ENCODE measurements at regions not wholly inside any gene's neighbourhood (a gene's known extent, or its start where the extent isn't known, plus 50 kb on each side); places are given as distances from the start of the nearest gene placed in this dataset.

DNA sequence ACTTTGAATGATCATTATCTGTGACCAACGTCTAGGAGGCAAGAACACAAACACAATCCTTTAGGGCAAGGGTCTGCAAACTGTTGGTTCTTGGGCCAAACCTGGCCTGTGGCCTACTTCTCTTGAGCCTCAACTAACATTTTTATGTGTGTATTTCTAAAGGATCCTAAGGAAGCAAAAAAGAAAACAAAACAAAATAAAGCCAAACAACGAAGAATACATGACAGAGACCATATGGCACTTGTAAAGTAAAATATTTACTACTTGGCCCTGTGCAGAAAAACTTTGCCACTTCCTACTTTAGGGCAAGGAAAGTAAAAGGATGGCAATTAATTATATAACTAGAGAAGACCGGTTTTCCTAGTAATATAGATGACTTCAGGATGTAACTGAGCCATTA, 1056.2 kb downstream of the EPHA7 start:
- no peak overlapping the region for H3K4me3 Mint-ChIP-seq
- H3K27me3 Mint-ChIP-seq (ENCODE audit: low read depth) = no peaks in the 10 kb centered on the region
- no peak for DNase-seq (ENCODE audit: low spot score in 2 of 2, unreplicated experiment in 2 of 2)
- no peaks in the 10 kb centered on the region for H3K36me3 Mint-ChIP-seq
- peaks cover 8% of the 10 kb centered on the region for H3K4me1 Mint-ChIP-seq
- peaks cover 4% of the 10 kb centered on the region for H3K9me3 Mint-ChIP-seq
- H3K27ac Mint-ChIP-seq = peak overlapping the region; percentile 51
- TF ChIP-seq, protein P1, sequence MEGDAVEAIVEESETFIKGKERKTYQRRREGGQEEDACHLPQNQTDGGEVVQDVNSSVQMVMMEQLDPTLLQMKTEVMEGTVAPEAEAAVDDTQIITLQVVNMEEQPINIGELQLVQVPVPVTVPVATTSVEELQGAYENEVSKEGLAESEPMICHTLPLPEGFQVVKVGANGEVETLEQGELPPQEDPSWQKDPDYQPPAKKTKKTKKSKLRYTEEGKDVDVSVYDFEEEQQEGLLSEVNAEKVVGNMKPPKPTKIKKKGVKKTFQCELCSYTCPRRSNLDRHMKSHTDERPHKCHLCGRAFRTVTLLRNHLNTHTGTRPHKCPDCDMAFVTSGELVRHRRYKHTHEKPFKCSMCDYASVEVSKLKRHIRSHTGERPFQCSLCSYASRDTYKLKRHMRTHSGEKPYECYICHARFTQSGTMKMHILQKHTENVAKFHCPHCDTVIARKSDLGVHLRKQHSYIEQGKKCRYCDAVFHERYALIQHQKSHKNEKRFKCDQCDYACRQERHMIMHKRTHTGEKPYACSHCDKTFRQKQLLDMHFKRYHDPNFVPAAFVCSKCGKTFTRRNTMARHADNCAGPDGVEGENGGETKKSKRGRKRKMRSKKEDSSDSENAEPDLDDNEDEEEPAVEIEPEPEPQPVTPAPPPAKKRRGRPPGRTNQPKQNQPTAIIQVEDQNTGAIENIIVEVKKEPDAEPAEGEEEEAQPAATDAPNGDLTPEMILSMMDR (IDR thresholded peaks at IDR 0.05; ENCODE audit: unreplicated experiment) = no peak

- peaks cover 4% of the 10 kb centered on the region for H3K9me3 Mint-ChIP-seq
- no peak for DNase-seq (ENCODE audit: low spot score in 2 of 2, unreplicated experiment in 2 of 2)
- no peak overlapping the region for H3K27ac Mint-ChIP-seq
- H3K36me3 Mint-ChIP-seq = no peaks in the 10 kb centered on the region
- no peak overlapping the region for H3K4me3 Mint-ChIP-seq
- TF ChIP-seq, protein P1 (IDR thresholded peaks at IDR 0.05; ENCODE audit: unreplicated experiment) = no peak
- H3K4me1 Mint-ChIP-seq = peaks cover 8% of the 10 kb centered on the region
- H3K27me3 Mint-ChIP-seq (ENCODE audit: low read depth) = no peaks in the 10 kb centered on the region
Observed at GRCh38 chr6:92362404-92362803, 1057.0 kb downstream of the EPHA7 start.

DNA sequence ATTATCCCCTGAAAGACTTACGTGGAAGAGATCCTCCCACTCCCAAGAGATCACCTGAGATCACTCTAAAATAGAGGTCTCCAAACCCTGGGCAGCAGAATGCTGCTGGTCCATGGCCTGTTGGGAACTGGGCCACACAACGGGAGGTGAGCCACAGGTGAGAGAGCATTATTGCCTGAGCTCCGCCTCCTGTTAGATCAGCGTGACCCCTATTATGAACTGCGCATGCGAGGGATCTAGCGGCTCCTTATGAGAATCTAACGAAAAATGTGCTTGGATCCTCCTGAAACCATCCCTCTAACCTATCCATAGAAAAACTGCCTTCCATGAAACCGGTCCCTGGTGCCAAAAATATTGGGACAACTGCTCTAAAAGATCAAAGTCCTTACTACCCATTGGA, 1057.4 kb downstream of the EPHA7 start:
- H3K4me1 Mint-ChIP-seq = peaks cover 8% of the 10 kb centered on the region
- no peak for DNase-seq (ENCODE audit: low spot score in 2 of 2, unreplicated experiment in 2 of 2)
- peaks cover 4% of the 10 kb centered on the region for H3K9me3 Mint-ChIP-seq
- H3K36me3 Mint-ChIP-seq = no peaks in the 10 kb centered on the region
- TF ChIP-seq, protein P1 (IDR thresholded peaks at IDR 0.05; ENCODE audit: unreplicated experiment) = no peak
- H3K27ac Mint-ChIP-seq = no peak overlapping the region
- H3K27me3 Mint-ChIP-seq (ENCODE audit: low read depth) = no peaks in the 10 kb centered on the region
- H3K4me3 Mint-ChIP-seq = no peak overlapping the region

DNA sequence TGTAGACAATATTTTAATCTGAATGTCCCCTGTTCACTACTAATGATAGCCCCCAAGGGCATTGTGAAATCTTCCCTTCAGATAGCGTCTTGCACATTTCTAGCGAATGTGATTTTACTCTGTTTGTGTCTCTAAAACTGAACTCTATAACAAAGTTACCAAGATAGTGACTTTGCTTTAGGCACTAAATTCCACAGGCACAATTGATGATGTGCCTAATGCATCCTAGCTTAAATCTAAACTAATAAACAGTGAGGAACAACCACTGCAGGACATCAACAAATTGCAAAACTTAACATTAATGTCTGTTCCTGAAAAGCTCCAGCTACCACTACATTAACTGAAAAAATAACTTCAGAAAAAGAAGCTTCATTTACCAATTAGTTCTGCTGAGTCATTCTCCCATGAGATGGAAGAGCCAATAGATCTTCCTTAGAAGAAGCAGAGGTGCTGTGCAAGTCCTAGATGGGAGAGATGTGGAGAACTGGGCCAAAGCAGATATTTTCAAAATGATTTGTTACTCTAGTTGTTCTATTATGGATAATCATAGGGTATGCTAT, 1065.0 kb downstream of the EPHA7 start:
- H3K9me3 Mint-ChIP-seq = no peaks in the 10 kb centered on the region
- no peaks in the 10 kb centered on the region for H3K27me3 Mint-ChIP-seq (ENCODE audit: low read depth)
- no peaks in the 10 kb centered on the region for H3K36me3 Mint-ChIP-seq
- no peak overlapping the region for H3K4me3 Mint-ChIP-seq
- no peak for DNase-seq (ENCODE audit: low spot score in 2 of 2, unreplicated experiment in 2 of 2)
- H3K27ac Mint-ChIP-seq = peak overlapping the region; percentile 7
- H3K4me1 Mint-ChIP-seq = peaks cover 8% of the 10 kb centered on the region
- TF ChIP-seq, protein P1 (IDR thresholded peaks at IDR 0.05; ENCODE audit: unreplicated experiment) = no peak

DNA sequence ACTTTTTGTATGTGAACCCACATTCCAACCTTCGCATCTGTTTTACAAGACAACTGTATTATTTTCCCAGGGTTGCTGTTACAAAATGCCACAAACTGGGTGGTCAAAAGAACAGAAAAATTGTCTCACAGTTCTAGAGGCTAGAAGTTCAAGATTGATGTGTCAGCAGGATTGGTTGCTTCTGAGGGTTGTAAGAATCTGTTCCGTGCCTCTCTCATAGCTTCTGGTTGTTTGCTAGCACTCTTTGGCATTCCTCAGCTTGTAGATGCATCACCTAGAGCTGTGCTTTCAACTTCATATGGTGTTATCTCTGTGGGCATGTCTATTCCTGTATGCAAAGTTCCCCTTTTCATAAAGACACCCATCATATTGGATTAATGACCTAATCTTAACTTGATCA, 1067.2 kb downstream of the EPHA7 start:
- Mint-ChIP-seq H3K4me1 (peaks cover 8% of the 10 kb centered on the region), H3K27me3 (ENCODE audit: low read depth) (no peaks in the 10 kb centered on the region)
- no peak for DNase-seq (ENCODE audit: low spot score in 2 of 2, unreplicated experiment in 2 of 2)

More for the DNA sequence above, 1067.2 kb downstream of the EPHA7 start:
- H3K27ac Mint-ChIP-seq = no peak overlapping the region
- TF ChIP-seq, protein P1 (IDR thresholded peaks at IDR 0.05; ENCODE audit: unreplicated experiment) = no peak
- H3K9me3 Mint-ChIP-seq = no peaks in the 10 kb centered on the region
- no peaks in the 10 kb centered on the region for H3K36me3 Mint-ChIP-seq
- no peak overlapping the region for H3K4me3 Mint-ChIP-seq
